ENCODE measurements at regions not wholly inside any gene's neighbourhood (a gene's known extent, or its start where the extent isn't known, plus 50 kb on each side); places are given as distances from the start of the nearest gene placed in this dataset.

- TF ChIP-seq CTCF (IDR thresholded peaks at IDR 0.05) (no peak), ZFX (IDR thresholded peaks at IDR 0.05; ENCODE audit: borderline replicate concordance) (no peak)
Observed at GRCh38 chrX:4240541-4241194, 527.2 kb upstream of the PRKX start.
